ENCODE measurements at regions not wholly inside any gene's neighbourhood (a gene's known extent, or its start where the extent isn't known, plus 50 kb on each side); places are given as distances from the start of the nearest gene placed in this dataset. TPM values are rescaled to one million over a fixed set of nuclear protein-coding genes. Genes with fewer than 3 reads are reported as not detected.

GRCh38 chr2:209367075-209367747, 56.6 kb upstream of the MAP2 start:
- 85 to 97% methylated on average over 1 of the region's 1 CpG for WGBS, 2 donors
- no peak overlapping the region for H3K4me3 ChIP-seq (replicated peaks in 1 of 3)
- no peaks in the 10 kb centered on the region for H3K27me3 ChIP-seq
- intact Hi-C loops (cut with DNase I) = no loop called here
- no peak overlapping the region for H3K27ac ChIP-seq
- no peaks in the 10 kb centered on the region for H3K4me1 ChIP-seq
- TF ChIP-seq CTCF (IDR thresholded peaks at IDR 0.05) = no peak
- TF ChIP-seq POLR2A (IDR thresholded peaks at IDR 0.05) = no peak
- DNase-seq = no peak
- no peaks in the 10 kb centered on the region for H3K36me3 ChIP-seq
- no peaks in the 10 kb centered on the region for H3K9me3 ChIP-seq

DNA sequence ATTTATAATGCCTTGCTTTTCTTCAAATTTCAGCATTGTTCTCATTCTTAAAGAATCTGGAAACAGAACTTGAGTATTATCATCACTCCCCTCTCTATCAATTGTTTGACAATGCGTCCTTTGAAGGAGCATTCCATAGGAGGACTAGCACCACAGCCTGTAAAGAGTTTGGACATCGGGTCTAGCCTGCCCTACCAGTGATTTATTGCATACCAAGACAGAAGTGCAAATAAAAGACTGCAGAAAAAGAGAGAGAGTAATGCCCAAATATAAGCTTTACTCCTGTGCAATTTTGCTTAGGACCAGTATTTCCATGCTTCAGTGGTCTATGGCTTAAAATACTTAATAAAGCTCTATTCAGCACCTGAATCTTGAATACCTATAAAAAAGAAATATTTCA, 55.4 kb upstream of the MAP2 start:
- Histone ChIP-seq H3K4me3 (replicated peaks in 1 of 3) (no peak overlapping the region), H3K4me1 (no peaks in the 10 kb centered on the region), H3K27ac (peak overlapping the region in 1 of 3 donors; percentile 32), H3K9me3 (no peaks in the 10 kb centered on the region), H3K27me3 (no peaks in the 10 kb centered on the region), H3K36me3 (no peaks in the 10 kb centered on the region)
- TF ChIP-seq POLR2A (IDR thresholded peaks at IDR 0.05) (no peak), CTCF (IDR thresholded peaks at IDR 0.05) (no peak)
- intact Hi-C loops (cut with DNase I) = no loop called here
- DNase-seq = no peak
- 37% methylated on average over 2 of the region's 2 CpGs for WGBS, 2 donors

GRCh38 chr2:209368914-209369313, 54.9 kb upstream of the MAP2 start:
- DNase-seq = peak; percentile 86 to 90
- no peak overlapping the region for H3K4me3 ChIP-seq (replicated peaks in 1 of 3)
- H3K9me3 ChIP-seq = no peaks in the 10 kb centered on the region
- WGBS, 2 donors = 14 to 24% methylated on average over 5 of the region's 5 CpGs
- no peaks in the 10 kb centered on the region for H3K4me1 ChIP-seq
- peak in 1 of 2 donors; percentile 35 for TF ChIP-seq POLR2A (IDR thresholded peaks at IDR 0.05)
- TF ChIP-seq CTCF (IDR thresholded peaks at IDR 0.05) = no peak
- H3K27ac ChIP-seq = peak overlapping the region; percentile 32 to 58 (median 41)
- no peaks in the 10 kb centered on the region for H3K27me3 ChIP-seq
- no peaks in the 10 kb centered on the region for H3K36me3 ChIP-seq
- intact Hi-C loops (cut with DNase I) = no loop called here

- intact Hi-C loops (cut with DNase I) = no loop called here
- Histone ChIP-seq H3K4me1 (no peaks in the 10 kb centered on the region), H3K4me3 (replicated peaks in 1 of 3) (no peak overlapping the region), H3K27me3 (no peaks in the 10 kb centered on the region), H3K9me3 (no peaks in the 10 kb centered on the region), H3K27ac (peak overlapping the region in 2 of 3 donors; percentile 41 to 58), H3K36me3 (no peaks in the 10 kb centered on the region)
- no peak for DNase-seq
- TF ChIP-seq POLR2A (IDR thresholded peaks at IDR 0.05) (no peak), CTCF (IDR thresholded peaks at IDR 0.05) (no peak)
Measured at GRCh38 chr2:209369656-209370055, 54.2 kb upstream of the MAP2 start.

- Histone ChIP-seq H3K27me3 (no peaks in the 10 kb centered on the region), H3K4me3 (replicated peaks in 1 of 3) (no peak overlapping the region), H3K36me3 (no peaks in the 10 kb centered on the region), H3K27ac (no peak overlapping the region), H3K9me3 (no peaks in the 10 kb centered on the region), H3K4me1 (no peaks in the 10 kb centered on the region)
- TF ChIP-seq POLR2A (IDR thresholded peaks at IDR 0.05) = no peak
- no peak for TF ChIP-seq CTCF (IDR thresholded peaks at IDR 0.05)
- DNase-seq = no peak
- WGBS, 2 donors = 81 to 82% methylated on average over 2 of the region's 2 CpGs
- intact Hi-C loops (cut with DNase I) = no loop called here
Measured at GRCh38 chr2:209371407-209371806, 52.4 kb upstream of the MAP2 start.

Small RNA genes in the stretch of these regions (small RNA-seq; reads per million reads assigned to genes)
- not detected for gene RNA5SP117
